B cell (primary cell): ENCODE measurements at regions not wholly inside any gene's neighbourhood (a gene's known extent, or its start where the extent isn't known, plus 50 kb on each side); places are given as distances from the start of the nearest gene placed in this dataset.

Experiments
- ATAC-seq: fragments of 200-7000 bp; cut with Tn5 transposase; one replicate; pipeline ENCODE4 v1.10.0; 2021; ENCODE audit warnings: low read depth, mild to moderate bottlenecking, moderate number of reproducible peaks, moderate library complexity
- CTCF ChIA-PET: fragments of 350-600 bp; sonication (Branson Sonifier 250); formaldehyde crosslinking; loops from one replicate; lab custom pipeline; 2021; ENCODE audit warnings: antibody characterized with exemption, inconsistent platforms; lab: Charles Lee
- POLR2A ChIA-PET: fragments of 350-600 bp; sonication (Branson Sonifier 250); formaldehyde crosslinking; loops from one replicate; lab custom pipeline; 2021; ENCODE audit warnings: antibody characterized with exemption; lab: Charles Lee
- DNase-seq: peaks from one replicate; pipeline ENCODE4 v3.0.0; 2013
- H2AFZ ChIP-seq: 2 replicates; pipeline ENCODE4 v1.6.1; 2012; ENCODE audit warnings: mild to moderate bottlenecking, low read depth, low read length; ENCODE audit not compliant: insufficient read depth, poor library complexity, severe bottlenecking
- H3K27ac ChIP-seq, 2 donors: 1 replicate in 1 of 2; 2 replicates in 1 of 2; pipeline ENCODE4 v1.5.1; 2012 to 2013; ENCODE audit warnings: low read length in 2 of 2, mild to moderate bottlenecking in 2 of 2, moderate library complexity in 1 of 2
- H3K27me3 ChIP-seq, 4 experiments: fragments of 200-600 bp in 1 of 4; sonication (generic) in 1 of 4; replicated peaks in 1 of 4; 1 replicate in 2 of 4; 2 replicates in 2 of 4; pipeline versions ENCODE4 v1.6.1 to v1.7.0; 2013 to 2016; ENCODE audit warnings: low read length in 3 of 4, mild to moderate bottlenecking in 2 of 4, mixed read lengths in 1 of 4, moderate library complexity in 1 of 4; ENCODE audit not compliant: insufficient read depth in 4 of 4, control insufficient read depth in 3 of 4; ENCODE audit errors: control extremely low read depth in 1 of 4
- H3K36me3 ChIP-seq, 2 experiments: replicated peaks in 1 of 2; 1 replicate in 1 of 2; 2 replicates in 1 of 2; pipeline versions ENCODE4 v1.6.1 to v1.7.1; 2013; ENCODE audit warnings: low read length in 1 of 2; ENCODE audit not compliant: insufficient read depth in 2 of 2, control insufficient read depth in 1 of 2; ENCODE audit errors: control extremely low read depth in 1 of 2, extremely low read depth in 1 of 2
- H3K4me1 ChIP-seq, 2 donors: fragments of 200-600 bp in 1 of 2; sonication (generic) in 1 of 2; 1 replicate in 1 of 2; 2 replicates in 1 of 2; pipeline versions ENCODE4 v1.5.1 to v1.6.1; 2013 to 2017; ENCODE audit warnings: low read length in 2 of 2; ENCODE audit not compliant: control insufficient read depth in 2 of 2, insufficient read depth in 2 of 2
- H3K4me2 ChIP-seq: replicated peaks from 2 replicates; pipeline ENCODE3; 2012; ENCODE audit warnings: mild to moderate bottlenecking, low read depth, low read length; ENCODE audit not compliant: poor library complexity, severe bottlenecking
- H3K4me3 ChIP-seq, 5 experiments: fragments of 200-600 bp in 1 of 5; sonication (generic) in 1 of 5; 1 replicate in 3 of 5; 2 replicates in 2 of 5; pipeline versions ENCODE4 v1.5.1 to v1.7.0; 2011 to 2016; ENCODE audit warnings: low read length in 4 of 5, mild to moderate bottlenecking in 4 of 5, low read depth in 2 of 5, control low read depth in 1 of 5, moderate library complexity in 1 of 5; ENCODE audit not compliant: insufficient read depth in 1 of 5; ENCODE audit errors: control extremely low read depth in 1 of 5, extremely low read depth in 1 of 5
- H3K79me2 ChIP-seq: fragments of 200-600 bp; sonication (generic); one replicate; pipeline ENCODE4 v1.6.0; 2016; ENCODE audit warnings: low read length; ENCODE audit not compliant: control insufficient read depth, insufficient read depth
- H3K9ac ChIP-seq: fragments of 200-600 bp; sonication (generic); 2 replicates; pipeline ENCODE4 v1.6.1; 2017; ENCODE audit warnings: mild to moderate bottlenecking, low read length, moderate library complexity
- H3K9me3 ChIP-seq, 3 donors: one replicate each; pipeline versions ENCODE4 v1.6.1 to v1.7.1; 2013; ENCODE audit warnings: low read length in 2 of 3; ENCODE audit not compliant: control insufficient read depth in 2 of 3, insufficient read depth in 1 of 3; ENCODE audit errors: control extremely low read depth in 1 of 3
- H4K20me1 ChIP-seq: 2 replicates; pipeline ENCODE4 v1.6.0; 2012; ENCODE audit warnings: mild to moderate bottlenecking, low read length; ENCODE audit not compliant: insufficient read depth, control insufficient read depth, poor library complexity, severe bottlenecking
- H3K27ac Mint-ChIP-seq: one replicate; pipeline ENCODE4 v1.8.0; 2021; ENCODE audit warnings: mixed read lengths
- H3K27me3 Mint-ChIP-seq: one replicate; pipeline ENCODE4 v1.8.0; 2021; ENCODE audit warnings: mixed read lengths
- H3K4me1 Mint-ChIP-seq: one replicate; pipeline ENCODE4 v1.8.0; 2021; ENCODE audit warnings: mixed read lengths
- H3K4me3 Mint-ChIP-seq: one replicate; pipeline ENCODE4 v1.8.0; 2021; ENCODE audit warnings: mixed read lengths
- H3K9me3 Mint-ChIP-seq: one replicate; pipeline ENCODE4 v1.8.0; 2022; ENCODE audit warnings: mixed read lengths; ENCODE audit not compliant: insufficient read depth
- CTCF ChIP-seq: fragments of 200-600 bp; IDR thresholded peaks from one replicate; pipeline ENCODE4 v1.8.0; 2022; ENCODE audit warnings: antibody characterized with exemption, mild to moderate bottlenecking
- EZH2 ChIP-seq: IDR thresholded peaks from 2 replicates; pipeline ENCODE4 v1.6.1; 2012; ENCODE audit warnings: borderline replicate concordance, low read depth, mild to moderate bottlenecking, moderate library complexity, low read length; ENCODE audit not compliant: insufficient read depth, poor library complexity, severe bottlenecking
- WGBS: methylation state at CpG from one replicate; pipeline ENCODE4 v1.1.5; 2013; ENCODE audit warnings: missing lambda C conversion rate; ENCODE audit not compliant: insufficient coverage; 5-methylcytosine and 5-hydroxymethylcytosine counted together
- intact Hi-C: fragments of 100-400 bp; cut with micrococcal nuclease; formaldehyde crosslinking; loops from one replicate; pipeline ENCODE4 v1.10.0; 2022

- Mint-ChIP-seq H3K27me3 (peaks cover 7% of the 10 kb centered on the region), H3K27ac (no peak overlapping the region), H3K4me1 (no peaks in the 10 kb centered on the region), H3K4me3 (no peak overlapping the region), H3K9me3 (no peaks in the 10 kb centered on the region)
- Histone ChIP-seq H2AFZ (no peak overlapping the region), H3K27me3 (no peaks in the 10 kb centered on the region), H3K4me1 (no peaks in the 10 kb centered on the region), H3K27ac (no peak overlapping the region), H3K36me3 (no peaks in the 10 kb centered on the region), H3K9me3 (peaks cover 0 to 14% (median 0%) of the 10 kb centered on the region in 3 donors), H4K20me1 (no peaks in the 10 kb centered on the region), H3K9ac (no peak overlapping the region), H3K4me2 (no peak overlapping the region), H3K4me3 (no peak overlapping the region), H3K79me2 (no peaks in the 10 kb centered on the region)
- CTCF ChIA-PET = no interaction called here
- TF ChIP-seq CTCF (no peak), EZH2 (no peak)
- DNase-seq = no peak
- no peak for ATAC-seq
- intact Hi-C loops = no loop called here
- POLR2A ChIA-PET = no interaction called here
- WGBS = 93% methylated on average over 8 of the region's 8 CpGs
Observed at GRCh38 chr2:239473211-239473805, 72.5 kb upstream of the HDAC4 start.

DNA sequence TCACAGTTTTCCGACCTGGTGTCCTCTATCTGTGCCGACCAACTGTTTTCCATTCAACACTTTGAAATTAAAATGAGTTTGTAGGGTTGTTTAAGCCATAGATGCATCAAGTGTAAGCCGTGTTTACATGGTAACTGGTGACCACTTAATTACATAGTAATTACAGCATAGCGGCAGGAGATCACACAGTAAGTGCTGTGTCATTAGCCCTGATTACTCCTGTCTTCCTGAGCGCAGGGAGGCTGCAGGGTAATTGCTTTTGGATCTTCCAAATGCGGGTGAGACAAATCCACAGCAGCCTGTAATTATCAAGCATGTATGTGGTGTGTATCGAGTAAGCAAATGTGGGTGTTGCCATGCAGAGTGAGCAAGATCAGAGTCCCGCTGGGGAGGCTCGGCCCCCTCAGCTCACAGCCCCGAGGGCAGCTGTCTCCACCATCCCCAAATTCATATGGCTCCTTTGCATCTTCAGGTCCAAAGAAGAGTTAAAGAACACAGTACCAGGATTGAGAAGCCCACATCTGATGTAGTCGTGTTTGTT lies 71.5 kb upstream of the HDAC4 start:
- WGBS = 73% methylated on average over 6 of the region's 11 CpGs
- no peak for ATAC-seq
- Histone ChIP-seq H4K20me1 (no peaks in the 10 kb centered on the region), H3K9ac (no peak overlapping the region), H2AFZ (no peak overlapping the region), H3K36me3 (no peaks in the 10 kb centered on the region), H3K4me1 (no peaks in the 10 kb centered on the region), H3K27ac (no peak overlapping the region), H3K4me2 (no peak overlapping the region), H3K9me3 (peaks cover 0 to 14% (median 0%) of the 10 kb centered on the region in 3 donors), H3K4me3 (no peak overlapping the region), H3K27me3 (no peaks in the 10 kb centered on the region), H3K79me2 (no peaks in the 10 kb centered on the region)
- Mint-ChIP-seq H3K27ac (no peak overlapping the region), H3K4me3 (no peak overlapping the region), H3K9me3 (no peaks in the 10 kb centered on the region), H3K27me3 (peaks cover 7% of the 10 kb centered on the region), H3K4me1 (no peaks in the 10 kb centered on the region)
- TF ChIP-seq EZH2 (no peak), CTCF (no peak)
- ChIA-PET POLR2A (no interaction called here), CTCF (interaction anchor here (0.6 kb wide), 1 partner anchor 118 kb away, joined by 5 read pairs; no protein-coding TSS in a partner anchor)
- intact Hi-C loops = no loop called here
- DNase-seq = no peak
